Vagina (tissue), 2 donors: ENCODE measurements at regions not wholly inside any gene's neighbourhood (a gene's known extent, or its start where the extent isn't known, plus 50 kb on each side); places are given as distances from the start of the nearest gene placed in this dataset.
"Not testable (repeated sequence)": the region's sequence is repeated elsewhere in the genome, so short reads cannot be mapped to it uniquely, and the experiment has no call there.

Source experiments
- CTCF ChIP-seq, 3 experiments: fragments of 450-650 bp in 2 of 3; fragments of 200-600 bp in 1 of 3; sonication (generic) in 1 of 3; IDR thresholded peaks; one replicate each; pipeline ENCODE4 v1.5.1; 2017 to 2019; ENCODE audit warnings: antibody characterized with exemption in 3 of 3, mild to moderate bottlenecking in 2 of 3, moderate library complexity in 2 of 3
- POLR2A ChIP-seq, 2 donors: fragments of 450-650 bp; IDR thresholded peaks; one replicate each; pipeline ENCODE4 v1.6.1; 2017; ENCODE audit warnings: antibody characterized with exemption in 2 of 2, mild to moderate bottlenecking in 2 of 2, moderate library complexity in 2 of 2
- POLR2AphosphoS5 ChIP-seq, 2 donors: sonication (generic); formaldehyde crosslinking; IDR thresholded peaks; one replicate each; pipeline ENCODE4 v1.9.0; 2017; ENCODE audit warnings: antibody characterized with exemption in 2 of 2, mild to moderate bottlenecking in 2 of 2, low read depth in 1 of 2; ENCODE audit not compliant: insufficient read depth in 1 of 2

- not testable (repeated sequence) for TF ChIP-seq POLR2A (IDR thresholded peaks at IDR 0.05); CTCF (IDR thresholded peaks at IDR 0.05); POLR2AphosphoS5 (IDR thresholded peaks at IDR 0.05; ENCODE audit: insufficient read depth in 1 of 2, low read depth in 1 of 2)
Observed at GRCh38 chr9:138217284-138217850, 339.8 kb downstream of the CACNA1B start.
